NCI-H524 (cell line): ENCODE measurements at regions not wholly inside any gene's neighbourhood (a gene's known extent, or its start where the extent isn't known, plus 50 kb on each side); places are given as distances from the start of the nearest gene placed in this dataset.

Experiments used
- DNase-seq, 2 experiments: peaks; one replicate each; lab custom pipeline; 2025; lab: John Stamatoyannopoulos, UW

- no peak for DNase-seq
Measured at GRCh38 chr14:97206916-97207315, 409.7 kb downstream of the VRK1 start.

- DNase-seq = no peak
Measured at GRCh38 chr14:97210202-97210601, 413.0 kb downstream of the VRK1 start.

DNA sequence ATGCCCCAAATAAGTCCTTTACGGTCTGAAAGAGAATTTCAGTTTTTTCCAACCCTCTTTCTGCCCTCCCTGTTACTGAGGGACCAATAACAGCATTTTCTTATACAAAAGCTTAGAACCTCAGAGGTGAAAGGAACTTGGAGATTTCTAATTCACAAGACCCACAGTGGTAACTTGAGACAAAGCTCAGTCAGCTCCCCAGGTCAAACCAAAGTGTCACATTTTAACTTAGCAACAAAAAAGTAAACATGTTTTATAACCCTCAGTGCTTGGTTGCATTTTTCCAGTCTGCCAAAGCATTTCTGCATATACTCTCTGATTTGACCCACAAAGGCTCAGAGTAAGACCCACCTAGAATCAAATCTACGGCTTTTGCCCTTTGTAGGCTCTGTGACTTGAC is 415.2 kb downstream of the VRK1 start:
- DNase-seq = no peak

DNA sequence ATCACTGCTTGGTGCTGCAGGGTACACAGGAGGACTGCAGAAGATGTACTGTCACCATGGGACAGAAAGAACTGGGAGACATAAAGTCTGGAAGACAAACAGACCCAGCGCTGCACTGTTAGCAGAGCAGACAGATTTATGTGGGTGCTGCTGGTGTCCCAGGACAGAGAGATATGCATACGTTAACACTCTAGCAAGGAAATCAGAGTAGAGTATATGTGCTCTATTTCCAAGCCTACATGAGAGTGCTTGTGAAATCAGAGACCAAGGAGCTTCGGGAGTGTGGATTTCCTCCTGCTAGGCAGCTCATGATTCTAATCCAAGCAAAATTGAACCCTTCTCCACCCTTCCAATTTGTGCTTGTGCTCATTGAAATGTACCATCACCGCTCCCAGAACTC is 416.5 kb downstream of the VRK1 start:
- DNase-seq = no peak

DNA sequence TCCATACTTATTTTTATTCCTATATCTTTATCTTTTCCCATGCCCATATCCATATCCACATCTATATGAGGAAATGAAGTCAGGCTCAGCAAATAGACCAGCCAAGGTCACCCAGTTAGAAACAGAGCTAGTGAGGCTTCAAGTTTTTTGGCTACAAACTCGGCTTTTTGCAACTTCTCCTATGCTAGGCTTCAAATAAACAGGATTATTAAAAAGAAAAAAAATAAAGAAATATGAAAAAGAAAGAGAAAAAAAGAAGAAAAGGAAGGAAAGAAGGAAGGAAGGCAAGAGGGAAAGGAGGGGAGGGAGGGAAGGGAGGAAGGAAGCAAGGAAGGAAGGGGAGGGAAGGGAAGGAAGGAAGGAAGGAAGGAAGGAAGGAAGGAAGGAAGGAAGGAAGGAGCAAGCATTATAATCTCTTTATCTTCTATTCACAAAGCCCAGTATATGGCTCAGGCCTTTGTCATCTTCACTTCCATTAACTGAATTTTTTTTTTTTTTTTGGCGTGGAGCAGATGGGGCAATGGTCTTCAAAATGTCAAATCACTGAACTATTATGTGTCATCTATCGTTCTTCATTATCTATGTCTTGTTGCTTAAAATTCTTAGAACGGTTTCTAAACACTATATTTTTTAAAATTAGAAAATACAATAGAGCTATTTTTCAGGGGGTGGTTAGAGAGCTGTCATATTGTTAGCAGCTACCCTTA is 418.2 kb downstream of the VRK1 start:
- no peak for DNase-seq

- DNase-seq = no peak
Measured at GRCh38 chr14:97217111-97217885, 420.1 kb downstream of the VRK1 start.

DNA sequence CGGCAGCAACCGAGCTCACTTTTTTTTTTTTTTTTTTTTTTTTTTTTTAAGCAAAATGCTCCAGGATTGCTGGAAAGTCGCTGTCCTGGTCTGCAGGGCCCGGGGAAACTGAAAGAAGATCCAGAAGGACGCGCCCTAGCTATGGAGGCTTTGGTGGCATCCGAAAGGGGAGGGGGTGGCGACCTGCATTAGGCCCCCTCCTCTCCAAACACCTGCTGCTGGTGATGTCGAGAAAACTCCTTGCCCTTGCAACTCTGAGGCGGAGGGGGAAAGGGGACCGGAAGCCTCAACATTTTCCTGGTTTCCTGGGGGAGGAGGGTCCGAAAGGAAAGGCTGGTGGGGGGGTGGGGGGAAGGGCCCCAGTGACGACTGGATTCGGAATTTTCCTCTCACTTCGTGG is 421.1 kb downstream of the VRK1 start:
- DNase-seq = no peak

DNA sequence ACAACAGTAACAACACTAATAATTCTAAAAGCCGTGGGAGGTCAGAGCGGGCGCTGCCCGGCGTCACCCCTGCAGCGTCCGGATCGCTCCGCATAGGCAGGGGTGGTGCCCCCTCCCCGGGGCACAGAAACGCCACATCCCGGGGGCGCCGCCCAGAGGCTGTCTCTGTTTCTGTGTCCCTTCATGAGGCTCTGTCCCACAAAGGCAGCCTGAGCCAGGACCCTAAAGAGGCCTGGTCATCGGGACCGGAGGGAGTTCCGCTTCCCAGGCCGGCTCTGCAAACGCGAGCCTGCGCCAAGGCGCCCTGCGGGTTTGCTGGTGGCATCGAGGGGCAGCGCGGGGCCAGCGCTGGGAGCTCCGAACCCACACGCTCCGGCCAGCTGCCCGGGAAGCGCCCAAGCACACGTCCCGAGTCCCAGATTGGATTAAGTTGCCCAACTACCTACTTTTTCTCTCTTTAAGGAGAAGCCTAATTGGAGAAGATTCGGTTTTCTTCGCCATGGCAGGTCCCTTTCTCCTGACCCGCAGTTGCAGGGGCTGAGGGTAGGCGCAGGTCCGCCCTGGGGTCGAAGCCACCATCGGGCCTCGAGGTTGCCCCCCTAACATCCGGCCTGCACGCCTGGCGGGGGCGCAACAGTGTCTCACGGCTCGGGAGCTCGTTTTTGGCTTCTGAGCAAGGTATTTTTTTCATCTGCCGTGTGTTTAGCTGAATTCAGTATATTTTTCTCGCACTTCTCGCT is 421.7 kb downstream of the VRK1 start:
- DNase-seq = peak in 1 of 2 experiments; percentile 65

DNA sequence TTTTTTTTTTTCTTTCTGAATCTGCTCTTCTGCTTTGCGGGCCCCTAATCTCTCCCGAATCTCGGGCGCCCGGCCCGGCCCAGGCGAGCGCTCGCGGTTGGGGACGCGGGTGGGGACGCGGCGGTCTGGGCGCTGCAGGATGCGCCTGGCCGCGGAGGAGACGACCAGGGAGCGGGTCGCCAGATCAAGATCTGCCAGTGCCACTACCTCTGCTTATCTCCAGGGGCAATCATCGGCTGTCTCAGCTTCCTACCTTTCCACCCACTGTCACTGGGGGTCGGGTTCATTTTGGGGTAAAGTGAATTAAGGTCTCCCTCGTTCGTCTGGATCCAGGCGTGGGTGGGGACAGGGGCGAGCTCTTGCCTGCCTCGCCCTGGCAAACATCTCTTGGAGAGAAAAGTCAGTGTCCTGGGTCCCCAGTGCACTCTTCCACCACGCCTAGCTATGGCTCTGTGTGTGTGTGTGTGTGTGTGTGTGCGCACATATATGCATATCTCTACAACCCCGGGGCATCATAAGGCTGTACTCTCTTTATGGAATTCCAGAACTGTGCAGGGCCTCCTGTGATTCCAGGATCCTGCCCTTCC is 422.3 kb downstream of the VRK1 start:
- peak in 1 of 2 experiments; percentile 33 for DNase-seq

DNA sequence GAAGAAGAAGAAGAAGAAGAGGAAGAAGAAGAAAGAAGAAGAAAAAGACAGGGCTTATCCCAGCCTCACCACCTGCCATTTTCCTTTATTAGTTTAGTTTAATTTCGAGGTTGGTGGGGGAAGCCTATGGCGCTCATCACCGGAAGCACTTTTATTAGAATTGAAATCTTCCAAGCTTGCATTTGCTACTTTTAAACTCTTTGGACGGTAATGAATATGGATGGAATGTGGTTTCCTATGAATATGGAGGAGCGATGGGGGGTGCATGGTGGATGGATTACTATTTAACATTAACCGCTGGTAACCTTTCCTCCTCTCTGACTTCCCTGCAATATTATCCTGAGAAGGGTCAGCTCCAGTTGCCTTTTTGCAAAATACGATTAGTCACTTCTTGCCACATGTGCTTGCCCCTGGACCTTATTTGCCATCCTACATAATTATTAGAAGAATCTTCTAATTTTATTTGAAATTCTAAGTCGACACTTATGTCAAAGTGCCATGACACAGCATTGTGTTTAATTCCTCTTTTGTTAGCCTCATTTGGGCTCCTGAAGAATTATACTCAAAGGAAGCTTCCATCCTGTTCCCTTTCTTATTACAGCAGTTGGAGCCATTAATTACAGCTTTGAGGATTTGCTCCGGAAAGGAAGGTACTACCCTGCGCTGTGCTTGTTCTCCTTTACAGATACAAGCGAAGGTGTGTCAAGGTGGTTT is 424.5 kb downstream of the VRK1 start:
- DNase-seq = no peak

- DNase-seq = no peak
Measured at GRCh38 chr14:97224016-97224415, 426.8 kb downstream of the VRK1 start.

GRCh38 chr14:97230051-97230450 is 432.9 kb downstream of the VRK1 start:
- no peak for DNase-seq

DNA sequence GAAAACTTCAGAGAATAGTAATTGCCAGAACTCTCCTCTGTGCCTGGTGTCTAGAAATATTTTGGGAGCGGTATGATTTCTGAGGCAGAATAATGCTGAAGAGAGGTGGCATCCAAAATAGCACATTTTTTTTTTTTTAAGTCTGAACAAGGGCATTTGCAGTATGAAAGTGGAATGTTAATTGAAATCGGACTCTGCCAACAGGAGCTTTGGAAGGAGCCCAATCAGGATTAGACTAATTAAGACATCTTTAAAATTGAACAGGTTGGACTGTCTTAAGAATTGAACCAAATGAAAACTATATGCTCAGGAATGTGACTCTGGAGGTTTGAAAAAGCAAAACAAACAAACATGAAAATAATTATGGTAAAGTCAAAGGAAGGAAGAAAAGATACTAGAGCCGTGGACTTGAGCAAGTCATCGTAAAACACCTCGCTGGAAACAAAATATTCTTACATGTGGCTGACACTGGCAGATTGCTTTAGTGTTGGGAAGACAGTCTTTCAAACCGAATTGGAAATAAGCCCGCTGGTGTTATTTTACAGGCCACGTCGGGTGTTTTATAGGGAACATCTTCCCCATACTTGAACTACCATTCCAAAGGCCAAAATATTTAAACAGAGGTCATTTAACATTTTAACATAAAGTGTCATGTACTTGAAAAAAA is 436.3 kb downstream of the VRK1 start:
- no peak for DNase-seq

GRCh38 chr14:97246648-97247047 is 449.5 kb downstream of the VRK1 start:
- no peak for DNase-seq

GRCh38 chr14:97248973-97249372 is 451.8 kb downstream of the VRK1 start:
- no peak for DNase-seq

- peak in 1 of 2 experiments; percentile 13 for DNase-seq
Measured at GRCh38 chr14:97250931-97251330, 453.7 kb downstream of the VRK1 start.

DNA sequence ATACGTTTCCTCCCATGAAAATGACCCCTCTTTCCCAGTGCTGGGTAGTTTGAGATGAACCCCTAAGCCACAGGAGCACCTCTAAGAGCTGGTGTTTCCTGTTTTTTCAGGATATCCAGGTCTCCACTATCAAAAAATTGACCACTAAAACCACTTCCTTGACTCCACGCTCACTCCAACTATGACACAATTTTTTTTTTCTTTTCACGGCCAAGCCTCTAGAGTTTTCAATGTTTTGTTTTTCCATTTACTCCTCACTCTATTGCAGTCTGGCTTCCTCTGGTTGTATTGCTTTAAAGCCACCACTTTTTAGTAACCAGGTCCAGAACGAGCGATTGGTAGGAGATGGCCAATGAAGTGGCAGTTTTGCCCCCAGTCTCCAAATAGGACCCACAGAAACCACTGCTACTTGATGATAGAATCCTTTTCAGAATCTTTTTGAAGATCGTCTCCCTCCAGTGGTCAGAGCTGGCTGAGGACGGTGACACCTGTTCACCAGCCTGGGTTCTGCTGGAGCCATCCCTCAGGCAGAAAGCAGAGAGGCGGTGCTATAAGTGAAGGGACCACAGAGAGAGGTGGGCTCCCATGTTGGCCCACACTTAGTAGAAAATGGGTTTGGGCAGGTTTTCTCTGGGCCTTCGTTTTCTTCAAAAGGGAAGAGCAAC is 454.4 kb downstream of the VRK1 start:
- peak in 1 of 2 experiments; percentile 15 for DNase-seq

GRCh38 chr14:97253756-97254155 is 456.6 kb downstream of the VRK1 start:
- no peak for DNase-seq

- DNase-seq = no peak
Measured at GRCh38 chr14:97262336-97262735, 465.2 kb downstream of the VRK1 start.

- no peak for DNase-seq
Measured at GRCh38 chr14:97264516-97265230, 467.5 kb downstream of the VRK1 start.
